ENCODE measurements at regions not wholly inside any gene's neighbourhood (a gene's known extent, or its start where the extent isn't known, plus 50 kb on each side); places are given as distances from the start of the nearest gene placed in this dataset.
"Not testable (repeated sequence)": the region's sequence is repeated elsewhere in the genome, so short reads cannot be mapped to it uniquely, and the experiment has no call there.

DNA sequence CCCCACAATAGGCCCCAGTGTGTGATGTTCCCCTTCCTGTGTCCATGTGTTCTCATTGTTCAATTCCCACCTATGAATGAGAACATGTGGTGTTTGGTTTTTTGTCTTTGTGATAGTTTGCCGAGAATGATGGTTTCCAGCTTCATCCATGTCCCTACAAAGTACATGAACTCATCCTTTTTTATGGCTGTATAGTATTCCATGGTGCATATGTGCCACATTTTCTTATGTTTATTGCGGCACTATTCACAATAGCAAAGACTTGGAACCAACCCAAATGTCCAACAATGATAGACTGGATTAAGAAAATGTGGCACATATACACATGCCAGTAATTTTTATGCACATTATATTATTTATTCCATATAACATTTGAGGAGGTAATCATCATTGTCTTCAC lies 1743.6 kb upstream of the RAG2 start:
- no CpG with 5 or more reads among the region's 2 CpGs for WGBS (ENCODE audit: insufficient coverage, low lambda C conversion rate)
- not testable (repeated sequence) for H3K36me3 ChIP-seq (ENCODE audit: control insufficient read depth, insufficient read depth, low read length); H3K27ac ChIP-seq (ENCODE audit: low read length); H3K9me3 ChIP-seq (ENCODE audit: control insufficient read depth, low read depth, low read length); DNase-seq; H3K4me3 ChIP-seq (ENCODE audit: low read length); H3K27me3 ChIP-seq (ENCODE audit: control insufficient read depth, insufficient read depth, low read length); H3K4me1 ChIP-seq (ENCODE audit: control insufficient read depth, insufficient read depth, low read length)

DNA sequence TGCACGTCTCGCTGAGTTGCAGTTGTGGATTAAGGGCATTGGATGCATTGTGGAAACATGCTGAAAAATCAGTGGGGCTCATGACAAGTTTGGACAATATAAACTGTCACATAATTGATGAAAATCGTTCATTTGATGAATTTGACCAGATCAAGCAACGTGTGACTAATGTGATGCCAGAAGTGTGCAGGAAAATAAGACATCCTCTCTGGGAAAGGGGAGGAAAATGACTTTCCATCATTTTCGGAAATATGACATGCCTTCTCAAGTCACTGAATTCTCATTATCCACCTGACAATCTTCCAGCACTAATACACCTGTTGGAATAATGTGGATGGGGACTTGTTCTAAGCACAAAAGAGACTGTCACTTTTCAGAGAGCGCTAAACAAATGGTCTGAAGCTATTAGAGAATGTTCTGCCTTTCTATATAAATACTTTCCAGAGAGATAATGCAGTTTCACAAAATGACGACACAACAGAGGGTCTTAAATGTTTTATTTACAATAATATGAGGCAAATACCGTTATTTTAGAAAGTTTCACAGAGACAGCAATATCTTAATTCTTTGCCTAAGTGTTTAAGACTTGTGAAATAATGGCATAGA lies 1741.9 kb upstream of the RAG2 start:
- Histone ChIP-seq H3K27me3 (ENCODE audit: control insufficient read depth, insufficient read depth, low read length) (no peaks in the 10 kb centered on the region), H3K27ac (ENCODE audit: low read length) (no peak overlapping the region), H3K4me3 (ENCODE audit: low read length) (no peak overlapping the region), H3K36me3 (ENCODE audit: control insufficient read depth, insufficient read depth, low read length) (no peaks in the 10 kb centered on the region), H3K4me1 (ENCODE audit: control insufficient read depth, insufficient read depth, low read length) (no peaks in the 10 kb centered on the region), H3K9me3 (ENCODE audit: control insufficient read depth, low read depth, low read length) (no peaks in the 10 kb centered on the region)
- 86% methylated on average over 1 of the region's 8 CpGs for WGBS (ENCODE audit: insufficient coverage, low lambda C conversion rate)
- DNase-seq = no peak

DNA sequence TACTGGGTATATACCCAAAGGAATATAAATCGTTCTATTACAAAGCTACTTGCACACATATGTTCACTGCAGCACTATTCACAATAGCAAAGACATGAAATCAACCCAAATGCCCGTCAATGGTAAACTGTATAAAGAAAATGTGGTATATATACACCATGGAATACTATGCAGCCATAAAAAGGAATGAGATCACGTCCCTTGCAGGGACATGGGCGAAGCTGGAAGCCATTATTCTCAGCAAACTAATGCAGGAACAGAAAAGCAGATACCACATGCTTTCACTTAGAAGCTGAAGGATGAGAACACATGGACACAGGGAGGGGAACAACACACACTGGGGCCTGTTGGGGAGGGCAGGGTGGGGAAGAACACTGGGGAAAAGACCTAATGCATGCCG lies 1740.0 kb upstream of the RAG2 start:
- not testable (repeated sequence) for H3K36me3 ChIP-seq (ENCODE audit: control insufficient read depth, insufficient read depth, low read length); H3K27me3 ChIP-seq (ENCODE audit: control insufficient read depth, insufficient read depth, low read length); H3K4me1 ChIP-seq (ENCODE audit: control insufficient read depth, insufficient read depth, low read length); H3K9me3 ChIP-seq (ENCODE audit: control insufficient read depth, low read depth, low read length); DNase-seq; H3K27ac ChIP-seq (ENCODE audit: low read length); H3K4me3 ChIP-seq (ENCODE audit: low read length)
- 80% methylated on average over 1 of the region's 5 CpGs for WGBS (ENCODE audit: insufficient coverage, low lambda C conversion rate)

DNA sequence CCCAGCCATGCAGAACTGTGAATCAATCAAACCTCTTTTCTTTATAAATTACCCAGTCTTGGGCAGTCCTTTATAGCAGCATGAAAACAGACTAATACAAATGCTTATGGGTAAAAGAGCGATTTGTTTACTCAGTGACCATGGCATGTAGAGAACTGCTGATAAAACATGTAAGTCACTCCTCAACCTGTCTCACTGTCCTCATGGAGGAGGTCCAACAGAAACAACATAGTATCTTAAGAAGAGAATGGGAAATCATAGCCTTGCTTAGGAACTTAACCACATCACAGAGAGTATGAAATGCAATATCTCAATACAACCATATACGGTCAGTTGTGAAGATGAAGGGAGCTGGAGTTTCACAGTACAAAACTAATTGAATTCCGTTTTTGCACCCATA lies 1734.0 kb upstream of the RAG2 start:
- no peak for DNase-seq
- H3K4me3 ChIP-seq (ENCODE audit: low read length) = no peak overlapping the region
- no peaks in the 10 kb centered on the region for H3K27me3 ChIP-seq (ENCODE audit: control insufficient read depth, insufficient read depth, low read length)
- H3K36me3 ChIP-seq (ENCODE audit: control insufficient read depth, insufficient read depth, low read length) = no peaks in the 10 kb centered on the region
- H3K4me1 ChIP-seq (ENCODE audit: control insufficient read depth, insufficient read depth, low read length) = no peaks in the 10 kb centered on the region
- WGBS (ENCODE audit: insufficient coverage, low lambda C conversion rate) = no CpG with 5 or more reads among the region's 3 CpGs
- H3K9me3 ChIP-seq (ENCODE audit: control insufficient read depth, low read depth, low read length) = no peaks in the 10 kb centered on the region
- H3K27ac ChIP-seq (ENCODE audit: low read length) = no peak overlapping the region

DNA sequence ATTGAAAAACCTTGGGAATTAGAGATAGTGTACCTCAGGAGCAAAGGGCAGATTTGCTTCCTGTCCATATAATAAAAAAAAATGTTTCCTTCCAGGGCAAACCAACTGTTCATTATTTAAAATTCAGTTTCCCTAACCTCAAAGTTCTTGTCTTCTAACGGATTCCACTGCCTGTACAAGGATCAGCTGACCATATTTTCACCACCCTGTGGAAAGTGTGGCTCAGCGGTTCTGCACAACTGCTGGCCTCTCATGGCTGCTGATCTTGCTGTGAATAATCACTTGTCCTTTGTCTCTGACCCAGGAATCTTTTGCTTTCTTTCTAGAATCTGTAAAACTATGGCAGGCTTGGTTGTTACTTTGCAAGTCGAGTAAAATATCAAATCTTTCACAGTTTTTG lies 1732.5 kb upstream of the RAG2 start:
- Histone ChIP-seq H3K27ac (ENCODE audit: low read length) (no peak overlapping the region), H3K4me1 (ENCODE audit: control insufficient read depth, insufficient read depth, low read length) (no peaks in the 10 kb centered on the region), H3K27me3 (ENCODE audit: control insufficient read depth, insufficient read depth, low read length) (no peaks in the 10 kb centered on the region), H3K36me3 (ENCODE audit: control insufficient read depth, insufficient read depth, low read length) (no peaks in the 10 kb centered on the region), H3K9me3 (ENCODE audit: control insufficient read depth, low read depth, low read length) (no peaks in the 10 kb centered on the region), H3K4me3 (ENCODE audit: low read length) (no peak overlapping the region)
- no peak for DNase-seq
- WGBS (ENCODE audit: insufficient coverage, low lambda C conversion rate) = 100% methylated on average over 1 of the region's 3 CpGs

DNA sequence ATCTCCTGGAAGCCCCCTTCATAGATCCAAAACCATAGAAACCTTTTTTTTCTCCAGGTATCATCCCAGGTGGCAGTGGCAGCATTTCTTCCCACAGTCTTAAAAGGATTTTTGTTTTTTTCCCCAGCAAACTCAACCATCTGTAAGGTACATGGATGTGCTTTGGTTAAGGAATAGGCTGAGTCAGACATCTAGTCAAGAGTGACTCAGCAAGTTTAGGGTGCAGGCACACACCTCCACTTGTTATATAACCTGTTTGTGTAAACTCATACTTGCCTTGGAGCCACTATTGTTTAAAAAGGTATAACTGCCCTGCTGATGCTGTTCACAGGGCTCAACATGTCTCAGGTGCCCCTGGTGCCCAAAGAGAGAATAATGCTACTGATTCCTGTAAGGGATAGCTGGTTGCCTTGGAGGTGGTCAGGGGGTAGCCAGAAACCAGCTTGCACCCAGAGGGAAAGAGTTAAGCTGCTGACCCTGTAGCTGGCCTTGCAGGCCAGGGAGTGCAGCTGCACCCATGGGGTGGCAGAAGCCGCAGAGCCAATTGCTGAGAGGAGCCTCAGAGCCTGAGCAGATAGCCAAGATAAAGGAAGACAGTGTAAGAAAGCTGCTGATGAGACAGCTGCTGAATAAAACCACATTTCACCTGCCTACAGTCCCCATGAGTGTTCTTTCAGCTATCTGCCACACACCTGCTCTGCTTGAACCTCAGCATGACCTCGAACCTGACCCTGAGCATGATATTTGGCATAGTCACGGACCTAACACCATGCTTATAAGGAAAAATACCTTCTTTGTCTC lies 1726.1 kb upstream of the RAG2 start:
- WGBS (ENCODE audit: insufficient coverage, low lambda C conversion rate) = no CpG with 5 or more reads among the region's 3 CpGs
- DNase-seq = no peak
- no peaks in the 10 kb centered on the region for H3K36me3 ChIP-seq (ENCODE audit: control insufficient read depth, insufficient read depth, low read length)
- H3K4me1 ChIP-seq (ENCODE audit: control insufficient read depth, insufficient read depth, low read length) = no peaks in the 10 kb centered on the region
- no peak overlapping the region for H3K4me3 ChIP-seq (ENCODE audit: low read length)
- H3K27ac ChIP-seq (ENCODE audit: low read length) = no peak overlapping the region
- no peaks in the 10 kb centered on the region for H3K27me3 ChIP-seq (ENCODE audit: control insufficient read depth, insufficient read depth, low read length)
- H3K9me3 ChIP-seq (ENCODE audit: control insufficient read depth, low read depth, low read length) = no peaks in the 10 kb centered on the region

DNA sequence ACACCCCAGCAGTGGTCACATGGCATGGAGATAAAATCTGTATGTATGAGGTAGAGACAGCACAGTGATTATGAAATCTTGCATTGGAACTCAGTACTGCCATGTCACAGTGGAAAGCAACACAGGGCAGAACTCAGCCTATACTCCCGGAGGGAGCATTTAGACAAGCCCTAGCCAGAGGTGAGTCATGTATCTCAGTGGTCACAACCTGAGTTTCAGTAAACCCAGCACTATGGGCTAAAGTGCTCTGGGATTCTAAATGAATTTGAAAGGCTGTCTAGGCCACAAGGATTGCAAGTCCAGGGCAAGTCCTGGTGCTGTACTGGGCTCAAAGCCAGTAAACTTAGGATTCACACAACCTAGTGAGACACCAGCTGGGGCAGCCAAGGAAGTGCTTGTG lies 1717.1 kb upstream of the RAG2 start:
- no peak for DNase-seq
- Histone ChIP-seq H3K27me3 (ENCODE audit: control insufficient read depth, insufficient read depth, low read length) (no peaks in the 10 kb centered on the region), H3K36me3 (ENCODE audit: control insufficient read depth, insufficient read depth, low read length) (no peaks in the 10 kb centered on the region), H3K27ac (ENCODE audit: low read length) (no peak overlapping the region), H3K9me3 (ENCODE audit: control insufficient read depth, low read depth, low read length) (no peaks in the 10 kb centered on the region), H3K4me3 (ENCODE audit: low read length) (no peak overlapping the region), H3K4me1 (ENCODE audit: control insufficient read depth, insufficient read depth, low read length) (no peaks in the 10 kb centered on the region)
- WGBS (ENCODE audit: insufficient coverage, low lambda C conversion rate) = no CpG with 5 or more reads among the region's 1 CpG

DNA sequence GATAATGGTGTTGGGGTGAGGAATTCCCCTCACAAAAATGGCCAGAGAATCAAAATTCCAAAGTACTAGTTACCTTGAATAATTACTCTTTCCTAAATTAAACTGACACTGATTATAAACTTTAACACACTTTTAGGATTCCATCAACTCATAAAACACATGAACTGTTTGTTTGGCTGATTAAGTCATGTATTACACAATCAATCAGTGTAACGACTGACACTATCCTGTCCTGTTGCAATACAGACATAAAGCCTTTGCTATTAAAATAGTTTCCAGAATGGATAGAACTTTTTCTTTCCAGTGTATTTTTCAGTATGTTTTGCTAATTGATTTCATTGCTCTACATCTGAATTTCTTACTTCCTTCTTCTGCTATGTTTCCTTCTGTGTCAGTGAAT lies 1709.4 kb upstream of the RAG2 start:
- Histone ChIP-seq H3K4me1 (ENCODE audit: control insufficient read depth, insufficient read depth, low read length) (no peaks in the 10 kb centered on the region), H3K27me3 (ENCODE audit: control insufficient read depth, insufficient read depth, low read length) (no peaks in the 10 kb centered on the region), H3K9me3 (ENCODE audit: control insufficient read depth, low read depth, low read length) (no peaks in the 10 kb centered on the region), H3K27ac (ENCODE audit: low read length) (no peak overlapping the region), H3K36me3 (ENCODE audit: control insufficient read depth, insufficient read depth, low read length) (no peaks in the 10 kb centered on the region), H3K4me3 (ENCODE audit: low read length) (no peak overlapping the region)
- no peak for DNase-seq
- 40% methylated on average over 1 of the region's 1 CpG for WGBS (ENCODE audit: insufficient coverage, low lambda C conversion rate)

DNA sequence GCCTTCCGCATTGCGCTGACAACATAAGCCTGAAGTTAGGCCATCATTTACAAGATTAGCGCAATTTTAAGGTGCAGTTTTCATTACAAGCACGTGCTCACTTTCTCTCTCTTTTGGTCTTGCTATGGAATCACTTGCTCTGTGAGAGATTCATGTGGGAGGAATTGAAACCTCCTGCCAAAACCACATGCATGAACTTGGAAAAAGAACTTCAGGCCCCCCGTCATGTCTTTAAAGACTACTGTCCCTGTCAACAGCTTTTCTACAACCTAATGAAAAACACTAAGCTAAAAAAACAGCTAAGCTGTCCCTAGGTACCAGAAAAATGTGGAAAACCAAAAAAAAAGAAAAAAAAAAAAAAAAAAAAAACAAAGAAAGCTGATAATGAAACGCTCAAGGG lies 1707.6 kb upstream of the RAG2 start:
- Histone ChIP-seq H3K9me3 (ENCODE audit: control insufficient read depth, low read depth, low read length) (no peaks in the 10 kb centered on the region), H3K4me3 (ENCODE audit: low read length) (no peak overlapping the region), H3K36me3 (ENCODE audit: control insufficient read depth, insufficient read depth, low read length) (no peaks in the 10 kb centered on the region), H3K27ac (ENCODE audit: low read length) (no peak overlapping the region), H3K27me3 (ENCODE audit: control insufficient read depth, insufficient read depth, low read length) (no peaks in the 10 kb centered on the region), H3K4me1 (ENCODE audit: control insufficient read depth, insufficient read depth, low read length) (no peaks in the 10 kb centered on the region)
- DNase-seq = no peak
- 73% methylated on average over 2 of the region's 6 CpGs for WGBS (ENCODE audit: insufficient coverage, low lambda C conversion rate)

DNA sequence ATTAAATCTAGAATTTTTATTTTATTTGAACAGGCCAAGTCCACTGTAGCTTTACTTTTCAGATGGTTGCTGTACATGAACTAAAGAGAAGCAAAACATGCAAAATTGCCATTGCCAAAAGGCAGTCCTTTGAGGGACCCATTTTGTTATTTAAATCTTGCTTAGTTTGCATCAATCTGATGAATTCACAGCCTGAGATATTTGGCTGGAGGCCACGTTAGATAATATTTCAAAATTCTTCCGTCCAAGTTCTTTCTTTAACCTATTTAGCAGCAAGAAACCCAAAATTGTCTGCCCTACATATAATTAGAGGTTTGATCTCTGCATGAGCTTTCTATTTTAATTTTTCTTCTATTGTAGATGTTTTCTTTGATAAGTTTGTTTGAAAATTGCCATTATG lies 1706.9 kb upstream of the RAG2 start:
- Histone ChIP-seq H3K36me3 (ENCODE audit: control insufficient read depth, insufficient read depth, low read length) (no peaks in the 10 kb centered on the region), H3K4me1 (ENCODE audit: control insufficient read depth, insufficient read depth, low read length) (no peaks in the 10 kb centered on the region), H3K4me3 (ENCODE audit: low read length) (no peak overlapping the region), H3K9me3 (ENCODE audit: control insufficient read depth, low read depth, low read length) (no peaks in the 10 kb centered on the region), H3K27me3 (ENCODE audit: control insufficient read depth, insufficient read depth, low read length) (no peaks in the 10 kb centered on the region), H3K27ac (ENCODE audit: low read length) (no peak overlapping the region)
- DNase-seq = no peak
- WGBS (ENCODE audit: insufficient coverage, low lambda C conversion rate) = no CpG with 5 or more reads among the region's 2 CpGs

DNA sequence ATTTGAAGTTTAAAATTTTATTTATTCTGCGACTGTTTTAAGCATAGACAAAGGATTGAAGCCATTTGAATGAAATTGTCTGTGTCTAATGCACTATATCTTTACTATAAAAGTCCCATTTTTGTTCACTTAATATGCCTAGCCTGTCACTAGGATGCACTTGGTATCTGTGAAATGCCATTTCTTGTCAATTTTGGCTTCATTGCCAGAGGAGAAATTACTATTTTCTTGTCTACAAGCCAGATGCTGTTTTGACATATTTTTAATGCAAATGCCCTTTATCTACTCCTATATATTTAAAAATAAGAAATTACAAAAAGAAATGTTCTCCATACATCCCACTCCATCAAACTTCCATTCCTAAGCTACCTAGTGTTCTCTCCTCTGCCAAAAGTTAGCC lies 1704.5 kb upstream of the RAG2 start:
- Histone ChIP-seq H3K36me3 (ENCODE audit: control insufficient read depth, insufficient read depth, low read length) (no peaks in the 10 kb centered on the region), H3K4me1 (ENCODE audit: control insufficient read depth, insufficient read depth, low read length) (no peaks in the 10 kb centered on the region), H3K27ac (ENCODE audit: low read length) (no peak overlapping the region), H3K9me3 (ENCODE audit: control insufficient read depth, low read depth, low read length) (no peaks in the 10 kb centered on the region), H3K27me3 (ENCODE audit: control insufficient read depth, insufficient read depth, low read length) (no peaks in the 10 kb centered on the region), H3K4me3 (ENCODE audit: low read length) (no peak overlapping the region)
- WGBS (ENCODE audit: insufficient coverage, low lambda C conversion rate) = 0% methylated on average over 1 of the region's 1 CpG
- no peak for DNase-seq
